Gastrocnemius medialis (tissue), 4 donors: ENCODE measurements at regions not wholly inside any gene's neighbourhood (a gene's known extent, or its start where the extent isn't known, plus 50 kb on each side); places are given as distances from the start of the nearest gene placed in this dataset.

Experiments
- ATAC-seq, 2 donors: fragments of 150-250 bp; one replicate each; pipeline ENCODE4 v1.9.1; 2016
- DNase-seq, 2 donors: peaks; one replicate each; pipeline ENCODE4 v3.0.0-alpha.2; 2019
- H3K27ac ChIP-seq, 4 donors: fragments of 200-600 bp; sonication (generic); 1 replicate in 1 of 4; 2 replicates in 3 of 4; pipeline ENCODE4 v1.5.1; 2016 to 2018; ENCODE audit warnings: mild to moderate bottlenecking in 2 of 4, moderate library complexity in 1 of 4
- H3K27me3 ChIP-seq, 3 donors: fragments of 200-600 bp; sonication (generic) in 2 of 3; 1 replicate in 1 of 3; 2 replicates in 2 of 3; pipeline versions ENCODE4 v1.5.1 to v1.6.0; 2016 to 2019; ENCODE audit warnings: mild to moderate bottlenecking in 1 of 3, moderate library complexity in 1 of 3
- H3K36me3 ChIP-seq, 2 donors: fragments of 200-600 bp; sonication (generic) in 1 of 2; one replicate each; pipeline ENCODE4 v1.5.1; 2017 to 2018
- H3K4me1 ChIP-seq, 2 donors: fragments of 200-600 bp; sonication (generic) in 1 of 2; one replicate each; pipeline ENCODE4 v1.5.1; 2016 to 2017; ENCODE audit warnings: mild to moderate bottlenecking in 2 of 2
- H3K4me3 ChIP-seq, 4 donors: fragments of 200-600 bp; sonication (generic) in 3 of 4; 1 replicate in 1 of 4; 2 replicates in 3 of 4; pipeline ENCODE4 v1.5.1; 2016 to 2019; ENCODE audit warnings: mild to moderate bottlenecking in 2 of 4
- H3K9me3 ChIP-seq, 3 donors: fragments of 200-600 bp; sonication (generic) in 2 of 3; 1 replicate in 1 of 3; 2 replicates in 2 of 3; pipeline ENCODE4 v1.5.1; 2016 to 2019
- CTCF ChIP-seq, 5 experiments: fragments of 450-650 bp in 3 of 5; fragments of 200-600 bp in 2 of 5; sonication (generic) in 2 of 5; IDR thresholded peaks in 4 of 5; conservative IDR thresholded peaks in 1 of 5; 1 replicate in 4 of 5; 2 replicates in 1 of 5; pipeline ENCODE4 v1.5.1; 2016 to 2019; ENCODE audit warnings: antibody characterized with exemption in 5 of 5, mild to moderate bottlenecking in 3 of 5, moderate library complexity in 3 of 5
- POLR2A ChIP-seq, 2 donors: fragments of 450-650 bp; IDR thresholded peaks; one replicate each; pipeline ENCODE4 v1.6.1; 2017; ENCODE audit warnings: antibody characterized with exemption in 2 of 2, mild to moderate bottlenecking in 2 of 2, moderate library complexity in 2 of 2
- in situ Hi-C, 4 donors: fragments of 200-750 bp; cut with MboI; loops; one replicate each; pipeline versions ENCODE4 v1.15.0 to v1.8.0; 2017; ENCODE audit warnings: low sequenced_read_pairs in 4 of 4
- intact Hi-C: fragments of 100-400 bp; cut with DNase I; formaldehyde crosslinking; loops from one replicate; pipeline ENCODE4 v1.15.1; 2023; ENCODE audit warnings: low total_unique reads

DNA sequence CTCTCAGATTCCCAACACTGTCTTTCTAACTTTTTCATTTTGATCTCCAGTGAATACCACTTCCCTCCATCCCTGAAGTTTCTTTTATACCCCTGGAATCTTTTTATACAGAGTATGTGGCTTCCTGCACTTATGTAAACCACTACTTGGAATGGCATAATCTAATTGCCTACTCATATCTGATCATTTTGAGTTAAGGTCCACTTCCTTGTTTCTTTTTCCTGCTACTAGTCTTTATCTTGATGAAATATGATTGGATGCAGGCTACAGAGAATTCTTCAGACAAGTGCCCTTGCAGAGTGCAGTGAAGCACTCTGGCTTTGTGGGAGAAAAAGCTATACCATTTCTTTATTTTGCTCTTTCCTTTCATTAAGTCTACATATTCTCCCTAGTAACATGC, 325.3 kb upstream of the ADAMTS5 start:
- Histone ChIP-seq H3K4me3 (no peak overlapping the region), H3K9me3 (no peaks in the 10 kb centered on the region), H3K4me1 (no peaks in the 10 kb centered on the region), H3K27ac (no peak overlapping the region), H3K27me3 (no peaks in the 10 kb centered on the region), H3K36me3 (no peaks in the 10 kb centered on the region)
- in situ Hi-C loops: no loop called here
- ATAC-seq (no peak), DNase-seq (no peak)
- intact Hi-C loops: no loop called here
- TF ChIP-seq CTCF (IDR thresholded peaks at IDR 0.05 in 4 of 5, conservative IDR thresholded peaks at IDR 0.05 in 1 of 5) (no peak), POLR2A (IDR thresholded peaks at IDR 0.05) (no peak)

DNA sequence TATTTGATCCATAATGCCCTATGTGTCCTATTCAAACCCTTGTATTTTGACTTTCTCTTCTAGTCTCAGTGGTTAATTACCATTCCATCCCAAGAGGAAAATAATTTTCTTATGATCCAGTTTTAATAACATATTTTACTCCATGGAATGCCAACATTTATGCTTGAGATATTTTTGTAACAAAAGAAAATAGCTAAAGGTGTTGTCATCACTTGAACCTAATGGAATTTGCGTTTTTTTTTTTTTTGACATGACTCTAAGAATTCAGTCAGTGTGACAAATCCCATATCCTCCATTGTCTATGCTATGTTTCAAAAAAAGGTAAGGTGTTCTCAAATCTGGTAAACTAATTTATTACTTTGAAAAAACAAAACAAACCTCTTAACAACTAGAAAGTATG, 324.1 kb upstream of the ADAMTS5 start:
- no peaks in the 10 kb centered on the region for H3K9me3 ChIP-seq
- H3K4me1 ChIP-seq: no peaks in the 10 kb centered on the region
- in situ Hi-C loops: no loop called here
- intact Hi-C loops: no loop called here
- H3K27me3 ChIP-seq: no peaks in the 10 kb centered on the region
- no peaks in the 10 kb centered on the region for H3K36me3 ChIP-seq
- no peak overlapping the region for H3K4me3 ChIP-seq
- ATAC-seq: no peak
- no peak for DNase-seq
- TF ChIP-seq POLR2A (IDR thresholded peaks at IDR 0.05) (no peak), CTCF (IDR thresholded peaks at IDR 0.05 in 4 of 5, conservative IDR thresholded peaks at IDR 0.05 in 1 of 5) (no peak)
- no peak overlapping the region for H3K27ac ChIP-seq

- in situ Hi-C loops (no loop called here), intact Hi-C loops (no loop called here)
Measured at GRCh38 chr21:27290028-27290427, 323.1 kb upstream of the ADAMTS5 start.

DNA sequence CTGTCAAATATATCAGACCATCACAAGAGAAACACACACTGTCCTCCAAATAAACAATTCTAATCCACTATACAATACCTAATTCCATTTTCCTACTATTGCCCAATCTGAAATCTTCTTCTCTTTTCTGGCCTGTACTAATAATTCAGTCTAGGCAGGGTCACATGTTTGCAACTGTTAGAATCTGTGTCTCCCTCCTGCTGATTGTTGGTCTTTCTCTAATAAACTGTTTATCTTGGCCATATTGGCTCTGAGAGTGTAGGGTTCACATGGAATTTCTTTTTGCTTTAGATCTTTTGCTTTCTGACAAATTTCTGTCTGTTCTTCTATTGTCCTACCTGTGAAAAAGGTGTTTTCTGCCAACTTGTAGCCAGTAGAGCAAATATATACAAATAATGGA, 319.9 kb upstream of the ADAMTS5 start:
- in situ Hi-C loops: no loop called here
- no peak for ATAC-seq
- no peaks in the 10 kb centered on the region for H3K27me3 ChIP-seq
- no peaks in the 10 kb centered on the region for H3K9me3 ChIP-seq
- no peaks in the 10 kb centered on the region for H3K36me3 ChIP-seq
- no peak for TF ChIP-seq CTCF (IDR thresholded peaks at IDR 0.05 in 4 of 5, conservative IDR thresholded peaks at IDR 0.05 in 1 of 5)
- no peak for TF ChIP-seq POLR2A (IDR thresholded peaks at IDR 0.05)
- H3K4me3 ChIP-seq: no peak overlapping the region
- no peak for DNase-seq
- intact Hi-C loops: no loop called here
- no peak overlapping the region for H3K27ac ChIP-seq
- H3K4me1 ChIP-seq: no peaks in the 10 kb centered on the region

More at GRCh38 chr21:27290028-27290427, 323.1 kb upstream of the ADAMTS5 start:
- TF ChIP-seq CTCF (IDR thresholded peaks at IDR 0.05 in 4 of 5, conservative IDR thresholded peaks at IDR 0.05 in 1 of 5): no peak
- no peak for TF ChIP-seq POLR2A (IDR thresholded peaks at IDR 0.05)
- H3K27ac ChIP-seq: no peak overlapping the region
- no peaks in the 10 kb centered on the region for H3K4me1 ChIP-seq
- no peaks in the 10 kb centered on the region for H3K27me3 ChIP-seq
- DNase-seq: no peak
- H3K36me3 ChIP-seq: no peaks in the 10 kb centered on the region
- H3K9me3 ChIP-seq: no peaks in the 10 kb centered on the region
- no peak overlapping the region for H3K4me3 ChIP-seq
- ATAC-seq: no peak

GRCh38 chr21:27277110-27277509, 310.2 kb upstream of the ADAMTS5 start:
- ATAC-seq (no peak), DNase-seq (no peak)
- intact Hi-C loops (no loop called here), in situ Hi-C loops (no loop called here)
- Histone ChIP-seq H3K27ac (no peak overlapping the region), H3K9me3 (no peaks in the 10 kb centered on the region), H3K4me3 (no peak overlapping the region), H3K4me1 (no peaks in the 10 kb centered on the region), H3K27me3 (no peaks in the 10 kb centered on the region), H3K36me3 (no peaks in the 10 kb centered on the region)
- TF ChIP-seq CTCF (IDR thresholded peaks at IDR 0.05 in 4 of 5, conservative IDR thresholded peaks at IDR 0.05 in 1 of 5): no peak
- no peak for TF ChIP-seq POLR2A (IDR thresholded peaks at IDR 0.05)
